GM21360 (cell line): ENCODE measurements at regions not wholly inside any gene's neighbourhood (a gene's known extent, or its start where the extent isn't known, plus 50 kb on each side); places are given as distances from the start of the nearest gene placed in this dataset.

Experiments
- ATAC-seq: cut with Tn5 transposase; IDR thresholded peaks from one replicate; pipeline ENCODE4 v1.9.1; 2021; ENCODE audit warnings: mild to moderate bottlenecking, moderate library complexity; ENCODE audit not compliant: unreplicated experiment

- ATAC-seq: no peak
These were observed 370.2 kb downstream of the EN1 start for GRCh38 chr2:118477111-118477862.

- ATAC-seq: no peak
These were observed 371.7 kb downstream of the EN1 start for GRCh38 chr2:118475622-118476205.

- ATAC-seq: no peak
These were observed 372.9 kb downstream of the EN1 start for GRCh38 chr2:118474541-118474920.

GRCh38 chr2:118473846-118474540 is 373.5 kb downstream of the EN1 start:
- no peak for ATAC-seq

GRCh38 chr2:118473241-118473640 is 374.2 kb downstream of the EN1 start:
- ATAC-seq: no peak

GRCh38 chr2:118470297-118470696 is 377.2 kb downstream of the EN1 start:
- no peak for ATAC-seq

GRCh38 chr2:118469103-118469502 is 378.3 kb downstream of the EN1 start:
- no peak for ATAC-seq

GRCh38 chr2:118464546-118465265 is 376.4 kb downstream of the INSIG2 start:
- no peak for ATAC-seq

GRCh38 chr2:118464046-118464445 is 375.8 kb downstream of the INSIG2 start:
- no peak for ATAC-seq

- no peak for ATAC-seq
These were observed 372.2 kb downstream of the INSIG2 start for GRCh38 chr2:118460425-118460824.

GRCh38 chr2:118459426-118459825 is 371.2 kb downstream of the INSIG2 start:
- ATAC-seq: no peak

GRCh38 chr2:118457951-118458350 is 369.7 kb downstream of the INSIG2 start:
- no peak for ATAC-seq

- no peak for ATAC-seq
These were observed 361.1 kb downstream of the INSIG2 start for GRCh38 chr2:118449401-118449800.

GRCh38 chr2:118443596-118443995 is 355.3 kb downstream of the INSIG2 start:
- no peak for ATAC-seq

- ATAC-seq: no peak
These were observed 354.8 kb downstream of the INSIG2 start for GRCh38 chr2:118442996-118443553.

- no peak for ATAC-seq
These were observed 353.8 kb downstream of the INSIG2 start for GRCh38 chr2:118442046-118442445.

- no peak for ATAC-seq
These were observed 352.3 kb downstream of the INSIG2 start for GRCh38 chr2:118440404-118441098.

GRCh38 chr2:118437501-118437900 is 349.2 kb downstream of the INSIG2 start:
- ATAC-seq: no peak

- no peak for ATAC-seq
These were observed 343.7 kb downstream of the INSIG2 start for GRCh38 chr2:118431997-118432396.

GRCh38 chr2:118431586-118431985 is 343.3 kb downstream of the INSIG2 start:
- no peak for ATAC-seq

GRCh38 chr2:118431165-118431517 is 342.9 kb downstream of the INSIG2 start:
- no peak for ATAC-seq
